ENCODE measurements at regions not wholly inside any gene's neighbourhood (a gene's known extent, or its start where the extent isn't known, plus 50 kb on each side); places are given as distances from the start of the nearest gene placed in this dataset.

- TF ChIP-seq EZH2phosphoT487 (IDR thresholded peaks at IDR 0.05; ENCODE audit: borderline replicate concordance) (no peak), CTCF (conservative IDR thresholded peaks at IDR 0.05; ENCODE audit: low read length) (no peak)
Measured at GRCh38 chr2:120960770-120961366, 225.2 kb downstream of the GLI2 start.

GRCh38 chr2:120961396-120961795 lies 225.7 kb downstream of the GLI2 start:
- Histone ChIP-seq H3K9me2 (replicated peaks; ENCODE audit: low read depth, low read length) (no peaks in the 10 kb centered on the region), H3K9ac (ENCODE audit: low read depth, low read length, poor library complexity, severe bottlenecking) (no peak overlapping the region), H3K4me3 (ENCODE audit: low read length, poor library complexity, severe bottlenecking) (no peak overlapping the region), H4K20me1 (ENCODE audit: insufficient read depth, low read length, poor library complexity, severe bottlenecking) (no peaks in the 10 kb centered on the region), H2AFZ (ENCODE audit: low read length) (no peak overlapping the region), H3K4me2 (ENCODE audit: low read depth, low read length, poor library complexity, severe bottlenecking) (no peak overlapping the region), H3K36me3 (ENCODE audit: insufficient read depth, low read length) (no peaks in the 10 kb centered on the region), H3F3A (ENCODE audit: low read depth) (no peaks in the 10 kb centered on the region), H3K79me2 (ENCODE audit: insufficient read depth, low read length) (no peaks in the 10 kb centered on the region), H3K4me1 (ENCODE audit: insufficient read depth, low read length, poor library complexity, severe bottlenecking) (no peaks in the 10 kb centered on the region), H3K9me3 (ENCODE audit: insufficient read depth, low read depth, low read length) (no peaks in the 10 kb centered on the region), H3K27me3 (ENCODE audit: insufficient read depth, low read length, poor library complexity, severe bottlenecking) (no peaks in the 10 kb centered on the region)
- TF ChIP-seq EZH2phosphoT487 (IDR thresholded peaks at IDR 0.05; ENCODE audit: borderline replicate concordance) (no peak), CTCF (conservative IDR thresholded peaks at IDR 0.05; ENCODE audit: low read length) (no peak)

More at GRCh38 chr2:120960770-120961366, 225.2 kb downstream of the GLI2 start:
- Histone ChIP-seq H3K9ac (ENCODE audit: low read depth, low read length, poor library complexity, severe bottlenecking) (no peak overlapping the region), H3K4me2 (ENCODE audit: low read depth, low read length, poor library complexity, severe bottlenecking) (no peak overlapping the region), H3K4me1 (ENCODE audit: insufficient read depth, low read length, poor library complexity, severe bottlenecking) (no peaks in the 10 kb centered on the region), H3K36me3 (ENCODE audit: insufficient read depth, low read length) (no peaks in the 10 kb centered on the region), H3K79me2 (ENCODE audit: insufficient read depth, low read length) (no peaks in the 10 kb centered on the region), H4K20me1 (ENCODE audit: insufficient read depth, low read length, poor library complexity, severe bottlenecking) (no peaks in the 10 kb centered on the region), H3K4me3 (ENCODE audit: low read length, poor library complexity, severe bottlenecking) (no peak overlapping the region), H3K27me3 (ENCODE audit: insufficient read depth, low read length, poor library complexity, severe bottlenecking) (no peaks in the 10 kb centered on the region), H3F3A (ENCODE audit: low read depth) (no peaks in the 10 kb centered on the region), H3K9me2 (replicated peaks; ENCODE audit: low read depth, low read length) (no peaks in the 10 kb centered on the region), H2AFZ (ENCODE audit: low read length) (no peak overlapping the region), H3K9me3 (ENCODE audit: insufficient read depth, low read depth, low read length) (no peaks in the 10 kb centered on the region)

GRCh38 chr2:120963997-120964705 lies 228.5 kb downstream of the GLI2 start:
- H3K9ac ChIP-seq (ENCODE audit: low read depth, low read length, poor library complexity, severe bottlenecking): no peak overlapping the region
- H3F3A ChIP-seq (ENCODE audit: low read depth): no peaks in the 10 kb centered on the region
- no peaks in the 10 kb centered on the region for H3K9me3 ChIP-seq (ENCODE audit: insufficient read depth, low read depth, low read length)
- no peaks in the 10 kb centered on the region for H3K27me3 ChIP-seq (ENCODE audit: insufficient read depth, low read length, poor library complexity, severe bottlenecking)
- TF ChIP-seq EZH2phosphoT487 (IDR thresholded peaks at IDR 0.05; ENCODE audit: borderline replicate concordance): no peak
- no peak for TF ChIP-seq CTCF (conservative IDR thresholded peaks at IDR 0.05; ENCODE audit: low read length)
- H4K20me1 ChIP-seq (ENCODE audit: insufficient read depth, low read length, poor library complexity, severe bottlenecking): no peaks in the 10 kb centered on the region
- H3K4me1 ChIP-seq (ENCODE audit: insufficient read depth, low read length, poor library complexity, severe bottlenecking): no peaks in the 10 kb centered on the region
- H3K9me2 ChIP-seq (replicated peaks; ENCODE audit: low read depth, low read length): no peaks in the 10 kb centered on the region
- no peak overlapping the region for H2AFZ ChIP-seq (ENCODE audit: low read length)
- H3K4me2 ChIP-seq (ENCODE audit: low read depth, low read length, poor library complexity, severe bottlenecking): no peak overlapping the region
- H3K36me3 ChIP-seq (ENCODE audit: insufficient read depth, low read length): no peaks in the 10 kb centered on the region
- no peak overlapping the region for H3K4me3 ChIP-seq (ENCODE audit: low read length, poor library complexity, severe bottlenecking)
- H3K79me2 ChIP-seq (ENCODE audit: insufficient read depth, low read length): no peaks in the 10 kb centered on the region
